Activated T-cell treated with anti-CD3 and anti-CD28 coated beads, Interleukin-2, amount 50 U/mL, for 24 hours (primary cell): ENCODE measurements at regions not wholly inside any gene's neighbourhood (a gene's known extent, or its start where the extent isn't known, plus 50 kb on each side); places are given as distances from the start of the nearest gene placed in this dataset.
"Not testable (repeated sequence)": the region's sequence is repeated elsewhere in the genome, so short reads cannot be mapped to it uniquely, and the experiment has no call there.

Experiments used
- DNase-seq: peaks from one replicate; pipeline ENCODE4 v3.0.0-alpha.2; 2020
- H3K27ac Mint-ChIP-seq: 2 replicates; pipeline ENCODE4 v1.8.0; 2020; ENCODE audit warnings: mild to moderate bottlenecking, mixed read lengths
- H3K27me3 Mint-ChIP-seq: 2 replicates; pipeline ENCODE4 v1.8.0; 2020; ENCODE audit warnings: mixed read lengths
- H3K36me3 Mint-ChIP-seq: 2 replicates; pipeline ENCODE4 v1.8.0; 2020; ENCODE audit warnings: low read depth, mixed read lengths
- H3K4me1 Mint-ChIP-seq: 2 replicates; pipeline ENCODE4 v1.8.0; 2020; ENCODE audit warnings: low read depth, mixed read lengths
- H3K4me3 Mint-ChIP-seq: 2 replicates; pipeline ENCODE4 v1.8.0; 2020; ENCODE audit warnings: mild to moderate bottlenecking, moderate library complexity, mixed read lengths
- H3K9me3 Mint-ChIP-seq: 2 replicates; pipeline ENCODE4 v1.8.0; 2020; ENCODE audit warnings: mixed read lengths

DNA sequence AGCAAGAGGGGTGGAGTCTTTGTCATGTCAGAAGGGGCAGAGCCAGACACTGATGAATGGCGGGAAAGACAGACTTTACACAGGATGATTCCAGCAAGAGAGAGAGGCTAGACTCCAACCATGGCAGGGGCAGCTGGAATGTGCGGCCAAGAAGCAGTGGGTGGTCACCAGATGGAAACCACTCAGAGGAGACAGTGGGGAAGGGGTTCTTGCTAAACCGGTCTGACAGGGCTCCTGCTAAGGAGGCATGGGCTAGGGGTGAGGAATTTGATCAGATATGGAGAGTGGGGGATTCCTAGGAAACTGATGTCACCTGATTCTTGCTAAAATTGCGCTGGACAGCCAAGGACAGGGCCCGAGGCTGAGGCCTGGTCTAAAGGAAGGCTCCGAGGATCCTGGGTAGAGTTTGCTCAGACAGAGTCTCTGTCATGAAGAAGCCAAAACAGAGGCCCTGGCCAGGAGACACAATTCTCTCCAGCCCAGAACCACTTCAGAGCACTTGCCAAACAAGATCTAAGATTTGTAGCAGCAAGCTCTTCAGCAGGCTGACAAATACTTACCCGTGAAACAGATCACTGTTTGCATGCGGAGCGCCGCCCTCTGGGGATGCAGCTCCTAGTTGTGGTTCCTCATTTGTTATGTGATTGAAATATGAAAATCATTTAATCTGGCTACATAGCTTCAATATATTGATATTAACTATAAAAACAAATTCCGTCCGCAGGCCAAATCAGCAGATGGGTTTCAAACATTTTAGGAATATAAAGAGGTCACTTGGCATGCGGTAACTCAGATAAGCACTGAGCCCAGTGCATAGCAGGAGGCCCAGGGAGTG, 377.0 kb downstream of the TCERG1L start:
- no peak overlapping the region for H3K4me3 Mint-ChIP-seq
- H3K27ac Mint-ChIP-seq = no peak overlapping the region
- no peaks in the 10 kb centered on the region for H3K36me3 Mint-ChIP-seq
- no peaks in the 10 kb centered on the region for H3K4me1 Mint-ChIP-seq
- no peaks in the 10 kb centered on the region for H3K27me3 Mint-ChIP-seq
- DNase-seq = no peak
- no peaks in the 10 kb centered on the region for H3K9me3 Mint-ChIP-seq

DNA sequence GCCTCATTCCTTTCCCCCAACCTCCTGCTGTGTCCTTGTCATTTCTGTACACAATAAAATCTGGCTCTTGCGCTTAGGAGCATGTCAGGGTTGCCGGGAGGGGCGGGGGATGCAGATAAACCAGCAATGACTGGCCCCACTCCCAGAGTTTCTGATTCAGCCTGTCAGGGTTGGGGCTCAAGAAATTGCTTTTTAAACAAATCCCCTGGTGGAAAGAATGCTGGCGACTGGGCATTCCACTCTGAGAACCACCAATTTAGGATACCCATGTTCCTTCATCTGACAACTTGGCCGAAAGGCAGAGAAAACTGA, 376.4 kb downstream of the TCERG1L start:
- Mint-ChIP-seq H3K27ac (no peak overlapping the region), H3K9me3 (no peaks in the 10 kb centered on the region), H3K4me1 (no peaks in the 10 kb centered on the region), H3K27me3 (no peaks in the 10 kb centered on the region), H3K36me3 (no peaks in the 10 kb centered on the region), H3K4me3 (no peak overlapping the region)
- no peak for DNase-seq

DNA sequence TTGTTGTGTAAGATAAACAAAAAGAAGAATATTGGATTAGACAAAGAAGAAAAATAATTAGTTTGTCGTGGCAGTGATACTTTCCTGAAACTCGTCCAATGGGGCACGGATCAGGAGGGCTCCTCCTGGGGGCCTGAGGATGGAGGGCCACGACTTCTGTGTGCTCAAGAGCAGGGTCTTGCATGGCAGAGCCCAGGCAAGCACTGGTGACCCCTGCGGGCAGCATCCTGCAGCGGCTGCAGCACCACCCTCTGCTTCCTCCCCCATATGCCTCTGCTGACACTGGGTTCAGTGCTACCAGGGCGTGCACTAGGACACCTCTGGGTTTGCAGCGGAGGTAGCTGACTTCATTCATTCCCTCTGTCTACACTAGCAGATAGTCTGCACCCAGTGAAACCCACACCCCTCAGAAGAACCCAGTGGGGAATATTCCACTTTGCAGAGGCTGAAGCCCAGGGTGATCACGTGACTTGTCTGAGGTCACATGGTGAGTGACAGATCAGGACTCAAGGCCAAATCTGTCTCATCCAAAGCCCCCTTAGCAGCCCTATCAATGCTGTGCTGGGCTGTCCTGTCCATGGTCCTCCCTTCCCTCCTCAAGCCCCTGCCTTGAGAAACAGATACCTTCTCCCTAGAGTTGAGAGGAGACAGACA, 375.5 kb downstream of the TCERG1L start:
- Mint-ChIP-seq H3K9me3 (no peaks in the 10 kb centered on the region), H3K4me3 (no peak overlapping the region), H3K27me3 (no peaks in the 10 kb centered on the region), H3K4me1 (no peaks in the 10 kb centered on the region), H3K36me3 (no peaks in the 10 kb centered on the region), H3K27ac (no peak overlapping the region)
- no peak for DNase-seq

- Mint-ChIP-seq H3K27me3 (no peaks in the 10 kb centered on the region), H3K36me3 (no peaks in the 10 kb centered on the region), H3K4me1 (no peaks in the 10 kb centered on the region), H3K9me3 (no peaks in the 10 kb centered on the region), H3K4me3 (no peak overlapping the region), H3K27ac (no peak overlapping the region)
- no peak for DNase-seq
Observed at GRCh38 chr10:130936851-130937250, 374.7 kb downstream of the TCERG1L start.

- no peak for DNase-seq
- no peak overlapping the region for H3K27ac Mint-ChIP-seq
- no peak overlapping the region for H3K4me3 Mint-ChIP-seq
- no peaks in the 10 kb centered on the region for H3K9me3 Mint-ChIP-seq
- no peaks in the 10 kb centered on the region for H3K4me1 Mint-ChIP-seq
- no peaks in the 10 kb centered on the region for H3K27me3 Mint-ChIP-seq
- H3K36me3 Mint-ChIP-seq = no peaks in the 10 kb centered on the region
Observed at GRCh38 chr10:130938051-130938450, 373.5 kb downstream of the TCERG1L start.

DNA sequence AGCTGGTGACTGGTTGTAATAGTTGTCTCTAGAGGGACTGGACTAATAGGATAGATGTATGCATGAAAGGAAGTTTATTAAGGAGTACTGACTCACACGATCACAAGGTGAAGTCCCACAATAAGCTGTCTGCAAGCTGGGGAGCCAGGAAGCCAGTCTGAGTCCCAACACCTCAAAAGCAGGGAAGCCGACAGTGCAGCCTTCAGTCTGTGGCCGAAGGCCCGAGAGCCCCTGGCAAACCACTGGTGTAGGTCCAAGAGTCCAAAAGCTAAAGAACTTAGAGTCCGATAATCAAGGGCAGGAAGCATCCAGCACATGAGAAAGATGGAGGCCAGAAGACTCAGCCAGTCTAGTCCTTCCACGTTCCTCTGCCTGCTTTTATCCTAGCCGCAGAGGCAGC, 372.6 kb downstream of the TCERG1L start:
- DNase-seq, H3K9me3 Mint-ChIP-seq, H3K36me3 Mint-ChIP-seq, H3K4me1 Mint-ChIP-seq, H3K4me3 Mint-ChIP-seq, H3K27me3 Mint-ChIP-seq, H3K27ac Mint-ChIP-seq: not testable (repeated sequence)

DNA sequence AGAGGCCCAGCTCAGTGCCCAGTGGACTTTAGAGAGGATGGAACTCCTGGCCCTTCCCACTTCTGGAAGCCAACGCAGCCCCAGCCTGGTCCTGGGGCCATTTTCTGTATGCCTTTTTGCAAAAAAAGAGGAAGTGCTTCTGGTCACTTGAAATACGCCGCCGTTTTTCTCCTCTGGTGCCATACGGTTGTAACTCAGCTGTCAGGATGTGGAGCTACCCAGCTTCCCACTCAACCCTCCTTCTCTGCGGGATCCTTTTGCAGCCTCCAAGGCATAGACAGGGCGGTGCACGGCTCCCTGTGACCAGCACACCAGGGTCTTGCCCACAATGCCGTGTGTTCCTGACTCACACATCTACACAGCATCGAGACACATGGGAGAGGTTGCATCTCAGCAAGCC, 369.6 kb downstream of the TCERG1L start:
- H3K4me1 Mint-ChIP-seq = no peaks in the 10 kb centered on the region
- H3K9me3 Mint-ChIP-seq = no peaks in the 10 kb centered on the region
- H3K27ac Mint-ChIP-seq = no peak overlapping the region

DNA sequence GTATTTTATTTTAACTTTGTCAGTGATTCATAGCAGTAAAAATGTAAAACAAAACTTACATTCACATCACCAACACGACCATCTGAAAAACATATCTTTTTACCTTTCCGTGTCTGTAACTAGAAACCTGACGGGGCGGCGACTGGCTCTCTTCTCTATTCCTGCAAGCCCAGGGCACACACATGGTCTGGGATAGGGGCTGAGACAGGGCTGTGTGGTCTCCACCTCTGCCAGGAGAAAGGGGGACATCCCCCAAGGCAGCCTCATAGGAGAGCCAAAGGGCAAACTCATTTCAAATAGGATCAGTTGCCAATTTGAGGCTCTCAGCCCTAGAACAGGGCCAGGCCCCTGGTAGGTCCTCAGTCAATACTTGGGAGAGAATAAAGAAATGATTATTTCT, 359.4 kb downstream of the TCERG1L start:
- DNase-seq = no peak
- H3K27ac Mint-ChIP-seq = no peak overlapping the region
- no peaks in the 10 kb centered on the region for H3K27me3 Mint-ChIP-seq
- no peaks in the 10 kb centered on the region for H3K4me1 Mint-ChIP-seq
- H3K36me3 Mint-ChIP-seq = no peaks in the 10 kb centered on the region
- peaks cover 2% of the 10 kb centered on the region for H3K9me3 Mint-ChIP-seq
- no peak overlapping the region for H3K4me3 Mint-ChIP-seq

More for the DNA sequence above, 369.6 kb downstream of the TCERG1L start:
- Mint-ChIP-seq H3K27me3 (no peaks in the 10 kb centered on the region), H3K36me3 (no peaks in the 10 kb centered on the region), H3K4me3 (no peak overlapping the region)
- DNase-seq = no peak

DNA sequence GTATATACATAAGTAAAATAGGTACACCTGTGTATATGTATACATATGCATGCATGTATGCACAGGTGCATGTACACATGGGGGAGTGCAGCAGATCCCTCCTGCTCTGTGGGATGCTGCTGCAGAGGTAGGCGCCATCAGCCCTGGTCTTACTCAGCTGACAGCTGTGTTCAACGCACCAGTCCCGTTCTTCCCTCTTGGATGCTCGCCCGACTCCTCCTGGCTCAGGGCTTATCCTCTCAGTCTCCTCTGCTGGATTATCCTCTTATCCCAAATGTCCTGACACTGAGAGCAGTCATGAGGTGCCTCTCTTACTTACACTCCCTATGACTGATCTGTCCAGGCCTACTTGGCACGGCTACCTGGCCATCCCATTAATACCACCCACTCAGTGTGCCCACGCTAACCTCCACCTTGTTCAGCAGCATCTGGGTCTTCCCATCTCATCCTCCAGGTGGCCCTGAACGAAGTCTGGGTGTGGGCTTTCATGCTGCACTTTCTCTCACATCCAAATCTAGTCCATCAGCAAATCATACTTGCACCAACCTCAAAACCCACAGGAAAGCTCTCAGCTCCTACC, 357.1 kb downstream of the TCERG1L start:
- H3K27me3 Mint-ChIP-seq = no peaks in the 10 kb centered on the region
- DNase-seq = no peak
- H3K9me3 Mint-ChIP-seq = peaks cover 2% of the 10 kb centered on the region
- no peaks in the 10 kb centered on the region for H3K4me1 Mint-ChIP-seq
- H3K4me3 Mint-ChIP-seq = no peak overlapping the region
- no peaks in the 10 kb centered on the region for H3K36me3 Mint-ChIP-seq
- no peak overlapping the region for H3K27ac Mint-ChIP-seq

DNA sequence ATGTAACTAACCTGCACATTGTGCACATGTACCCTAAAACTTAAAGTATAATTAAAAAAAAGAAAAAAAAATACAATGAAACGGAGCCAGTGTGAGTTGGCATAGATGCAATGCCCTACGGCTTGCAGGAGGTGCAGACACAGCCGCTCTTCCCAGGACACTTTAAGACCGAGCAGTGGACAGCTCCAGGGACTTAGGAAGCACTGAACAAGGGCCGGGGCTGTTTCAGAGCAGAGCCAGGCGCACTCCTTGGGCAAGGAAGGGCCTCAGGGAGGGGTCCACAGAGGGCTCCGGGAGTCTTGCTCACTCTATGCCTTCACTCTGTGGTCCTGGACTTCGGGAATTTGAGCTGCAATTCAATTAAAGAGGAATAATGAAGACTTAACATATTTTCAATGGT, 355.3 kb downstream of the TCERG1L start:
- no peaks in the 10 kb centered on the region for H3K27me3 Mint-ChIP-seq
- no peaks in the 10 kb centered on the region for H3K4me1 Mint-ChIP-seq
- no peak for DNase-seq
- H3K36me3 Mint-ChIP-seq = no peaks in the 10 kb centered on the region
- no peak overlapping the region for H3K4me3 Mint-ChIP-seq
- peaks cover 2% of the 10 kb centered on the region for H3K9me3 Mint-ChIP-seq
- H3K27ac Mint-ChIP-seq = no peak overlapping the region

DNA sequence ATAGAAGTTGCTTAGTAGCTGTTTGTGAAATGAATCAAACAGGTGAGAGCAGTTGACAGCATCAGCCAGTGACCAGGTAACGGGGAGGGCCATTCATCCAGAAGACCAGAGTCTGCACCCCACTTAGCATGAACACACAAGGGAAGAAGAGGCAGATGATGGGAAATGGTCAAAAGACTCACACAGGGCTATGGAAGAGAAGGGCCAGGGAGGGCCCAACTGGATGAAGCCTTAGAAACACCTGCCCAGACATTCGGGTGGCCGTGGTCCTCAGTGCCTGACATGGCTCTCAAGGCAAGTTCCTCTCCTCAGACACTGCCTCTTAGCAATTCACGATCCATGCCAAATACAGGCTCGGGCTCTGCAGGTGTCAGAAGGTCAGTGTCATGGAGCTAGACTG, 354.1 kb downstream of the TCERG1L start:
- peaks cover 2% of the 10 kb centered on the region for H3K9me3 Mint-ChIP-seq
- no peak overlapping the region for H3K4me3 Mint-ChIP-seq
- no peaks in the 10 kb centered on the region for H3K27me3 Mint-ChIP-seq
- H3K27ac Mint-ChIP-seq = no peak overlapping the region
- no peak for DNase-seq
- no peaks in the 10 kb centered on the region for H3K4me1 Mint-ChIP-seq
- H3K36me3 Mint-ChIP-seq = no peaks in the 10 kb centered on the region

GRCh38 chr10:130958003-130958402, 353.5 kb downstream of the TCERG1L start:
- Mint-ChIP-seq H3K9me3 (no peaks in the 10 kb centered on the region), H3K36me3 (no peaks in the 10 kb centered on the region), H3K27me3 (no peaks in the 10 kb centered on the region), H3K4me1 (no peaks in the 10 kb centered on the region), H3K4me3 (no peak overlapping the region), H3K27ac (no peak overlapping the region)
- DNase-seq = no peak

DNA sequence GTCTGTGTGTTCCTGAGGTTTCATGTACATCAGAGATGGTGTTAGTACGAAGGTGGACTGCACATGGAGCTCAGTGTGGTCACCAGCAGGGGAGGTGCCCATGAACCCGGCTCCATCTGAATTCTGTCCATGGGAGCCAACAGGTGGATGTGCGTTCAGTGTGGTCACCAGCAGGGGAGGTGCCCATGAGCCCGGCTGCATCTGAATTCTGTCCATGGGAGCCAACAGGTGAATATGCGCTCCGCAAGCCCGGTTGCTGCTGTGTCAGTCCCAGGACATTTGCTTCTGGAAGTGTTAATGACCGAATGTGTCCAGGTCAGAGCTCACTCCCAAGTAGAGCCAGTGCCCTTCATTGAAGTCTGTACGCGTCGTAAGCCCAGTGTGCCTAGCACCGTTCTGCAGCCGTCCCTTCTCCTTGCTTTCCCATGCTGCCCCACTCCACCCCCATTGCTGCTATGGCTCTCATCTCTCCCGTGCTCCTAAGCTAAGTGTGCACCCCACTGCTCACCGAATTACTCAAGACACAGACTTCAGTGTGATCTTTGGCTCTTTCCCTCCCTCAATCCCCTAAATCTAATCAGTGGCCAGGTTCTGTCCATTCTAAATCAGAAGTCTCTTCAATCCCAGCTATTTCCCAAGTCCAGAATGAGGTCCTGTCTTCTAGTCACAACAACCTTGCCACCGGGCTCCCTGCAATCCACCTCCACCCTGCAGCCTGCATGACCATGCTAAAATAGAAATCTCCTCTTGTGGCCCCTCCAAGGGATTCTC, 352.4 kb downstream of the TCERG1L start:
- H3K4me3 Mint-ChIP-seq = no peak overlapping the region
- no peaks in the 10 kb centered on the region for H3K4me1 Mint-ChIP-seq
- no peaks in the 10 kb centered on the region for H3K36me3 Mint-ChIP-seq
- DNase-seq = no peak
- no peaks in the 10 kb centered on the region for H3K27me3 Mint-ChIP-seq
- H3K9me3 Mint-ChIP-seq = no peaks in the 10 kb centered on the region
- H3K27ac Mint-ChIP-seq = no peak overlapping the region

- no peak overlapping the region for H3K27ac Mint-ChIP-seq
- H3K27me3 Mint-ChIP-seq = no peaks in the 10 kb centered on the region
- H3K4me1 Mint-ChIP-seq = no peaks in the 10 kb centered on the region
- no peak overlapping the region for H3K4me3 Mint-ChIP-seq
- DNase-seq = no peak
- H3K36me3 Mint-ChIP-seq = no peaks in the 10 kb centered on the region
- H3K9me3 Mint-ChIP-seq = no peaks in the 10 kb centered on the region
Observed at GRCh38 chr10:130959752-130960195, 351.7 kb downstream of the TCERG1L start.

GRCh38 chr10:130960531-130960930, 351.0 kb downstream of the TCERG1L start:
- Mint-ChIP-seq H3K9me3 (no peaks in the 10 kb centered on the region), H3K27me3 (no peaks in the 10 kb centered on the region), H3K36me3 (no peaks in the 10 kb centered on the region), H3K27ac (no peak overlapping the region), H3K4me3 (no peak overlapping the region), H3K4me1 (no peaks in the 10 kb centered on the region)
- DNase-seq = no peak
